ENCODE measurements at regions not wholly inside any gene's neighbourhood (a gene's known extent, or its start where the extent isn't known, plus 50 kb on each side); places are given as distances from the start of the nearest gene placed in this dataset.

DNA sequence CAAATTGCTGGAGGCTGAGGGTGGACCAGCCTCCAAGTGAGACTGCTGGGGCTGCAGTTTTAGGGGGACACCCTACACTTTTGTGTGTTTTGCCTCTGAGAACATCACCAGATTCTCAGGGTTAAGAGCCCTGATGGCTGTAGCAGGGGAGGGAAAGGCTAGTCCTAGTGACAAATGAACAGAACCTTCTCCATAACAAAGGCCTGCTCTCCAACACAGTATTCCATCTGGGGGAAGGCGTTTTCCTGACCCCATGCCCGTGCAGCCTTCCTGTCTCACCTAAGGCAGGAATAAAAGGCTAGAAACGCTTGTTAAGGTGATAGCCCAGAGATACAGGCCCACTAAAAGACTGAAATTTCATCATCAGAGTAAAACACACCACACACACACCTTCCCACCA is 50.2 kb upstream of the NSMCE3 start:
- WGBS = 34% methylated on average over 3 of the region's 3 CpGs
- DNase-seq = no peak
- Histone ChIP-seq H2BK5ac (ENCODE audit: low read depth, low read length, poor library complexity, severe bottlenecking) (no peak overlapping the region), H4K8ac (ENCODE audit: low read length) (no peak overlapping the region), H3K79me1 (replicated peaks; ENCODE audit: low read length, poor library complexity, severe bottlenecking) (no peaks in the 10 kb centered on the region), H3K4me3 (ENCODE audit: insufficient read depth in 1 of 2, low read depth in 1 of 2, low read length in 2 of 2) (no peak overlapping the region), H3K4me1 (ENCODE audit: control insufficient read depth, insufficient read depth, low read depth, low read length) (no peaks in the 10 kb centered on the region), H2AFZ (ENCODE audit: low read depth, low read length) (no peak overlapping the region), H3K14ac (ENCODE audit: low read length in 2 of 2) (no peak overlapping the region), H2AK5ac (ENCODE audit: low read length, severe bottlenecking) (no peak overlapping the region), H2BK120ac (ENCODE audit: low read depth, low read length) (no peak overlapping the region), H3K9ac (ENCODE audit: low read length) (no peak overlapping the region), H3K18ac (ENCODE audit: low read depth in 1 of 2, low read length in 2 of 2) (no peak overlapping the region), H3K23ac (ENCODE audit: low read length in 2 of 2) (no peak overlapping the region), H3K4ac (ENCODE audit: low read depth in 1 of 2, low read length in 2 of 2) (no peak overlapping the region), H2BK15ac (ENCODE audit: low read depth, poor library complexity, severe bottlenecking) (no peak overlapping the region), H3K27ac (ENCODE audit: low read length, poor library complexity, severe bottlenecking) (no peak overlapping the region), H3K36me3 (ENCODE audit: control insufficient read depth in 1 of 2, insufficient read depth in 2 of 2, low read depth in 1 of 2, low read length in 2 of 2) (no peaks in the 10 kb centered on the region), H3K27me3 (ENCODE audit: control insufficient read depth in 1 of 2, insufficient read depth in 1 of 2, low read length in 2 of 2) (no peaks in the 10 kb centered on the region), H3K9me3 (ENCODE audit: control insufficient read depth, low read length) (no peaks in the 10 kb centered on the region), H2BK12ac (ENCODE audit: low read length in 2 of 2) (no peak overlapping the region), H4K91ac (ENCODE audit: low read length) (no peak overlapping the region), H3K4me2 (ENCODE audit: low read length, poor library complexity, severe bottlenecking) (no peak overlapping the region)

Measured in mesenchymal stem cell (in vitro differentiated cells and primary cell).